H1 (cell line): ENCODE measurements at regions not wholly inside any gene's neighbourhood (a gene's known extent, or its start where the extent isn't known, plus 50 kb on each side); places are given as distances from the start of the nearest gene placed in this dataset.

ENCODE experiments used
- CTCF ChIA-PET: fragments of 300-600 bp; sonication (Branson Sonifier 250); formaldehyde crosslinking; loops from one replicate; lab custom pipeline; 2021; ENCODE audit not compliant: partially characterized antibody; lab: Charles Lee
- POLR2A ChIA-PET: fragments of 300-600 bp; sonication (Branson Sonifier 250); formaldehyde crosslinking; loops from one replicate; lab custom pipeline; 2021; ENCODE audit warnings: inconsistent platforms; ENCODE audit not compliant: partially characterized antibody; lab: Charles Lee
- DNase-seq, 2 experiments: peaks; one replicate each; pipeline versions ENCODE4 v3.0.0 to v3.0.0-alpha.2; 2010 to 2022; ENCODE audit warnings: low spot score in 2 of 2, low read depth in 1 of 2, mixed read lengths in 1 of 2
- FAIRE-seq: peaks from 2 replicates; lab custom pipeline; 2011; peaks lifted over from hg19 to GRCh38; lab: Jason Lieb, UNC
- H2AFZ ChIP-seq: 2 replicates; pipeline ENCODE4 v1.8.1; 2012; ENCODE audit warnings: low read length, inconsistent platforms
- H2AK5ac ChIP-seq: 2 replicates; pipeline ENCODE4 v1.6.1; 2013; ENCODE audit warnings: low read depth, low read length
- H2BK120ac ChIP-seq: replicated peaks from 2 replicates; pipeline ENCODE3; 2013; ENCODE audit warnings: low read depth, low read length, inconsistent platforms
- H2BK12ac ChIP-seq: 2 replicates; pipeline ENCODE4 v1.6.1; 2013; ENCODE audit warnings: low read depth, low read length
- H2BK15ac ChIP-seq: 2 replicates; pipeline ENCODE4 v1.6.1; 2013; ENCODE audit warnings: low read length
- H2BK20ac ChIP-seq: 2 replicates; pipeline ENCODE4 v1.6.1; 2013; ENCODE audit warnings: low read length
- H2BK5ac ChIP-seq: 2 replicates; pipeline ENCODE4 v1.6.1; 2013; ENCODE audit warnings: low read depth, low read length
- H3K14ac ChIP-seq: 2 replicates; pipeline ENCODE4 v1.6.1; 2013; ENCODE audit warnings: inconsistent platforms; ENCODE audit not compliant: insufficient read length
- H3K18ac ChIP-seq: 2 replicates; pipeline ENCODE4 v1.6.1; 2013; ENCODE audit warnings: low read length; ENCODE audit errors: extremely low read depth
- H3K23ac ChIP-seq: 2 replicates; pipeline ENCODE4 v1.6.1; 2013; ENCODE audit warnings: inconsistent platforms; ENCODE audit not compliant: insufficient read length
- H3K23me2 ChIP-seq: 2 replicates; pipeline ENCODE4 v1.6.1; 2013; ENCODE audit warnings: low read depth, low read length
- H3K27ac ChIP-seq: 2 replicates; pipeline ENCODE4 v1.6.1; 2011; ENCODE audit warnings: low read depth, low read length, inconsistent platforms
- H3K27me3 ChIP-seq, 4 experiments: replicated peaks in 1 of 4; 1 replicate in 1 of 4; 2 replicates in 3 of 4; pipeline versions ENCODE4 v1.6.1 to v1.8.1; 2011 to 2013; ENCODE audit warnings: low read length in 3 of 4, mild to moderate bottlenecking in 3 of 4, inconsistent platforms in 2 of 4, mixed read lengths in 2 of 4, moderate library complexity in 1 of 4; ENCODE audit not compliant: control insufficient read depth in 3 of 4, insufficient read depth in 3 of 4; ENCODE audit errors: extremely low read depth in 1 of 4
- H3K36me3 ChIP-seq, 4 experiments: 2 replicates each; pipeline versions ENCODE4 v1.6.1 to v1.8.1; 2011 to 2013; ENCODE audit warnings: mild to moderate bottlenecking in 4 of 4, low read length in 3 of 4, moderate library complexity in 2 of 4, control low read depth in 1 of 4, inconsistent platforms in 1 of 4; ENCODE audit not compliant: insufficient read depth in 4 of 4, control insufficient read depth in 2 of 4
- H3K4ac ChIP-seq: replicated peaks from 2 replicates; pipeline ENCODE3; 2013; ENCODE audit warnings: low read length, low read depth, mixed read lengths, inconsistent platforms; ENCODE audit not compliant: insufficient read length
- H3K4me1 ChIP-seq, 4 experiments: replicated peaks in 1 of 4; 1 replicate in 1 of 4; 2 replicates in 3 of 4; pipeline versions ENCODE4 v1.6.1 to v1.8.1; 2011 to 2013; ENCODE audit warnings: low read length in 3 of 4, inconsistent platforms in 2 of 4, mixed read lengths in 1 of 4; ENCODE audit not compliant: insufficient read depth in 4 of 4, control insufficient read depth in 3 of 4
- H3K4me2 ChIP-seq, 2 experiments: 2 replicates each; pipeline versions ENCODE4 v1.6.1 to v1.8.1; 2011 to 2013; ENCODE audit warnings: low read depth in 2 of 2, low read length in 2 of 2, control low read depth in 1 of 2, inconsistent platforms in 1 of 2, mild to moderate bottlenecking in 1 of 2; ENCODE audit not compliant: insufficient read depth in 1 of 2
- H3K4me3 ChIP-seq, 4 experiments: fragments of 200-600, 300-600 bp in 1 of 4; sonication (generic), shearing (Covaris generic), sonication (Bioruptor Twin) in 1 of 4; 2 replicates each; pipeline versions ENCODE4 v1.5.1 to v1.8.1; 2011 to 2016; ENCODE audit warnings: low read length in 4 of 4, low read depth in 3 of 4, control low read depth in 2 of 4, inconsistent platforms in 2 of 4, mild to moderate bottlenecking in 2 of 4, mixed read lengths in 1 of 4, moderate library complexity in 1 of 4; ENCODE audit not compliant: insufficient read depth in 2 of 4; ENCODE audit errors: extremely low read depth in 1 of 4
- H3K56ac ChIP-seq: replicated peaks from 2 replicates; pipeline ENCODE3; 2013; ENCODE audit warnings: low read depth, mild to moderate bottlenecking, mixed read lengths, low read length, inconsistent platforms; ENCODE audit not compliant: insufficient read length
- H3K79me1 ChIP-seq: 2 replicates; pipeline ENCODE4 v1.6.1; 2013; ENCODE audit warnings: low read depth, low read length, control low read depth
- H3K79me2 ChIP-seq, 2 experiments: 2 replicates each; pipeline versions ENCODE4 v1.6.1 to v1.8.1; 2012 to 2013; ENCODE audit warnings: low read length in 2 of 2, mild to moderate bottlenecking in 2 of 2, inconsistent platforms in 1 of 2; ENCODE audit not compliant: insufficient read depth in 2 of 2, control insufficient read depth in 1 of 2
- H3K9ac ChIP-seq, 4 experiments: replicated peaks in 1 of 4; 1 replicate in 1 of 4; 2 replicates in 3 of 4; pipeline versions ENCODE4 v1.6.1 to v1.8.1; 2011 to 2013; ENCODE audit warnings: low read depth in 3 of 4, low read length in 3 of 4, control low read depth in 2 of 4, mild to moderate bottlenecking in 2 of 4, moderate library complexity in 2 of 4, inconsistent platforms in 1 of 4; ENCODE audit errors: extremely low read depth in 1 of 4
- H3K9me3 ChIP-seq, 2 experiments: 2 replicates each; pipeline versions ENCODE4 v1.6.1 to v1.8.1; 2012 to 2013; ENCODE audit warnings: mild to moderate bottlenecking in 2 of 2, moderate library complexity in 2 of 2, control low read depth in 1 of 2, inconsistent platforms in 1 of 2, low read depth in 1 of 2, low read length in 1 of 2, mixed read lengths in 1 of 2; ENCODE audit not compliant: insufficient read depth in 2 of 2
- H4K20me1 ChIP-seq, 2 experiments: replicated peaks in 1 of 2; 2 replicates each; pipeline versions ENCODE3 to v1.8.1; 2011 to 2013; ENCODE audit warnings: inconsistent platforms in 2 of 2, low read length in 2 of 2, mild to moderate bottlenecking in 1 of 2; ENCODE audit not compliant: insufficient read depth in 2 of 2, control insufficient read depth in 1 of 2
- H4K5ac ChIP-seq: 2 replicates; pipeline ENCODE4 v1.6.1; 2013; ENCODE audit warnings: low read length, low read depth, mixed read lengths, inconsistent platforms; ENCODE audit not compliant: insufficient read length
- H4K8ac ChIP-seq: 2 replicates; pipeline ENCODE4 v1.8.0; 2013; ENCODE audit warnings: mild to moderate bottlenecking, moderate library complexity, low read length, inconsistent platforms; ENCODE audit not compliant: insufficient read depth; ENCODE audit errors: extremely low read depth
- H4K91ac ChIP-seq: replicated peaks from 2 replicates; pipeline ENCODE3; 2013; ENCODE audit warnings: low read length, mixed read lengths, inconsistent platforms; ENCODE audit not compliant: insufficient read length
- BACH1 ChIP-seq: IDR thresholded peaks from 2 replicates; pipeline ENCODE4 v1.6.1; 2012; ENCODE audit warnings: low read length, improper control_type of control experiment
- BCL11A ChIP-seq, 2 experiments: IDR thresholded peaks; one replicate each; pipeline ENCODE4 v1.6.1; 2011; ENCODE audit warnings: low read depth in 2 of 2, low read length in 2 of 2, mild to moderate bottlenecking in 2 of 2
- CHD2 ChIP-seq: IDR thresholded peaks from 2 replicates; pipeline ENCODE4 v1.6.1; 2012; ENCODE audit warnings: low read length, improper control_type of control experiment
- CTCF ChIP-seq, 3 experiments: IDR thresholded peaks; 1 replicate in 2 of 3; 2 replicates in 1 of 3; pipeline versions ENCODE4 v1.5.1 to v1.6.1; 2011; ENCODE audit warnings: low read length in 3 of 3, mild to moderate bottlenecking in 3 of 3, inconsistent platforms in 2 of 3, low read depth in 1 of 3, moderate library complexity in 1 of 3; ENCODE audit not compliant: insufficient read depth in 1 of 3; ENCODE audit errors: control extremely low read depth in 1 of 3
- GTF2F1 ChIP-seq: IDR thresholded peaks from 2 replicates; pipeline ENCODE4 v1.6.1; 2012; ENCODE audit warnings: low read depth, low read length, improper control_type of control experiment, borderline replicate concordance
- JUN ChIP-seq: IDR thresholded peaks from 2 replicates; pipeline ENCODE4 v1.6.1; 2011; ENCODE audit warnings: low read depth, mild to moderate bottlenecking, improper control_type of control experiment, low read length
- KDM4A ChIP-seq: IDR thresholded peaks from one replicate; pipeline ENCODE4 v1.7.1; 2012; ENCODE audit warnings: low read depth, mild to moderate bottlenecking, moderate library complexity, low read length, inconsistent platforms; ENCODE audit not compliant: severe bottlenecking
- POU5F1 ChIP-seq: IDR thresholded peaks from 2 replicates; pipeline ENCODE4 v1.6.1; 2011; ENCODE audit warnings: low read depth, mild to moderate bottlenecking, low read length, moderate library complexity
- RBBP5 ChIP-seq: IDR thresholded peaks from 2 replicates; pipeline ENCODE4 v1.7.1; 2012; ENCODE audit warnings: low read depth, mild to moderate bottlenecking, inconsistent platforms, low read length, moderate library complexity, borderline replicate concordance
- RFX5 ChIP-seq: IDR thresholded peaks from 2 replicates; pipeline ENCODE4 v1.6.1; 2011; ENCODE audit warnings: low read depth, low read length, improper control_type of control experiment, borderline replicate concordance
- RXRA ChIP-seq: IDR thresholded peaks from 2 replicates; pipeline ENCODE4 v1.6.1; 2011; ENCODE audit warnings: low read depth, mild to moderate bottlenecking, low read length, moderate library complexity; ENCODE audit not compliant: insufficient read depth
- SIRT6 ChIP-seq: IDR thresholded peaks from one replicate; pipeline ENCODE4 v1.7.1; 2012; ENCODE audit warnings: low read length, inconsistent platforms
- TBP ChIP-seq: IDR thresholded peaks from 2 replicates; pipeline ENCODE4 v1.6.1; 2011; ENCODE audit warnings: low read depth, low read length, improper control_type of control experiment
- TEAD4 ChIP-seq: IDR thresholded peaks from 2 replicates; pipeline ENCODE4 v1.6.1; 2012; ENCODE audit warnings: low read depth, low read length, inconsistent platforms, mixed read lengths
- WGBS, 2 experiments: shearing (Covaris generic) in 1 of 2; methylation state at CpG; one replicate each; pipeline versions ENCODE4 v1.1.6 to v1.1.7; 2013 to 2015; ENCODE audit warnings: low lambda C conversion rate in 2 of 2, mixed read lengths in 2 of 2, inconsistent platforms in 1 of 2, low coverage in 1 of 2, missing lambda C conversion rate in 1 of 2; ENCODE audit not compliant: insufficient replicate concordance in 2 of 2, insufficient coverage in 1 of 2, insufficient read length in 1 of 2; ENCODE audit errors: extremely low coverage in 1 of 2, missing lambda C conversion rate in 1 of 2; 5-methylcytosine and 5-hydroxymethylcytosine counted together

DNA sequence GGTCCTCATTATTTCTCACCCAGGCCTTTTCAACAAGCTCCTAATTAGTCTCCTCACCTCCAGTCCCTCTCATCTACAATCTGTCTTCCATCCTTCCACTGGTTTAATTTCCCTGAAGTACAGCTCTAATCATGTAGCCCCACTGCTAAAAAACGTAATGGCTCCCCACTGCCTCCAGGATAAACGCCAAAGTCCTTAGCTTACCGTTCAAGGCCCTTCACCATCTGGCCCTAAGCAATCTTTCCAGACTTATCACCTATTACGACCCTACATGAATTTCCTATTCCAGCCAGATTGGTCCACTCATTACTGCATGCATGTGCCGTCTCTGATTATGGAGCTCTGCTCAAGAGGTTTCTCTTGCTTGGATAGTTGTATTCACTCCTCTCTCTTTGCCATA is 83.1 kb upstream of the DAB1 start:
- POLR2A ChIA-PET, result no interaction called here
- no peaks in the 10 kb centered on the region for H3K9me3 ChIP-seq
- H3K4ac ChIP-seq, result no peak overlapping the region
- no peak overlapping the region for H2BK20ac ChIP-seq
- H4K8ac ChIP-seq, result no peak overlapping the region
- H4K20me1 ChIP-seq, result no peaks in the 10 kb centered on the region
- no peak overlapping the region for H3K23ac ChIP-seq
- H2AFZ ChIP-seq, result no peak overlapping the region
- no peaks in the 10 kb centered on the region for H3K23me2 ChIP-seq
- H3K36me3 ChIP-seq, result no peaks in the 10 kb centered on the region
- CTCF ChIA-PET, result interaction anchor here (0.6 kb wide), 1 partner anchor 234 kb away, joined by 4 read pairs; no protein-coding TSS in a partner anchor
- DNase-seq (no peak), FAIRE-seq (no peak)
- H3K14ac ChIP-seq, result no peak overlapping the region
- H3K56ac ChIP-seq, result no peak overlapping the region
- no peaks in the 10 kb centered on the region for H3K79me1 ChIP-seq
- no peak overlapping the region for H3K18ac ChIP-seq
- no peak overlapping the region for H3K9ac ChIP-seq
- 92% methylated on average over 5 of the region's 5 CpGs; no CpG with 5 or more reads in 1 of the 2 experiments for WGBS, 2 experiments
- H2BK5ac ChIP-seq, result no peak overlapping the region
- no peak overlapping the region for H3K4me3 ChIP-seq
- H3K4me1 ChIP-seq, result no peaks in the 10 kb centered on the region
- no peak overlapping the region for H4K5ac ChIP-seq
- no peak overlapping the region for H2BK120ac ChIP-seq
- H2BK12ac ChIP-seq, result no peak overlapping the region
- H3K4me2 ChIP-seq, result no peak overlapping the region
- no peaks in the 10 kb centered on the region for H3K27me3 ChIP-seq
- no peak overlapping the region for H2BK15ac ChIP-seq
- H4K91ac ChIP-seq, result no peak overlapping the region
- no peak overlapping the region for H3K27ac ChIP-seq
- H2AK5ac ChIP-seq, result no peak overlapping the region
- H3K79me2 ChIP-seq, result no peaks in the 10 kb centered on the region
- TF ChIP-seq GTF2F1, result no peak
- no peak for TF ChIP-seq BCL11A (IDR thresholded peaks at IDR 0.05; ENCODE audit: low read depth in 2 of 2, low read length in 2 of 2)
- TF ChIP-seq SIRT6, result no peak
- no peak for TF ChIP-seq BACH1
- TF ChIP-seq RFX5, result no peak
- no peak for TF ChIP-seq POU5F1
- TF ChIP-seq KDM4A, result no peak
- no peak for TF ChIP-seq RXRA
- TF ChIP-seq CTCF (IDR thresholded peaks at IDR 0.05; ENCODE audit: control extremely low read depth in 1 of 3, insufficient read depth in 1 of 3, low read depth in 1 of 3, low read length in 3 of 3), result no peak
- no peak for TF ChIP-seq JUN
- TF ChIP-seq CHD2, result no peak
- TF ChIP-seq RBBP5, result no peak
- no peak for TF ChIP-seq TBP
- no peak for TF ChIP-seq TEAD4
